ENCODE measurements at regions not wholly inside any gene's neighbourhood (a gene's known extent, or its start where the extent isn't known, plus 50 kb on each side); places are given as distances from the start of the nearest gene placed in this dataset.

GRCh38 chr3:178476886-178477285 is 59.4 kb upstream of the KCNMB2 start (continued):
- TF ChIP-seq PBX3 (CRISPR knock-in tag; IDR thresholded peaks at IDR 0.05; ENCODE audit: borderline replicate concordance) = no peak
- no peak for TF ChIP-seq JARID2 (CRISPR knock-in tag; IDR thresholded peaks at IDR 0.05; ENCODE audit: insufficient replicate concordance)
- TF ChIP-seq KLF13 (CRISPR knock-in tag; IDR thresholded peaks at IDR 0.05) = no peak
- TF ChIP-seq TFDP2 (CRISPR knock-in tag; IDR thresholded peaks at IDR 0.05) = no peak
- no peak for TF ChIP-seq GPN1 (CRISPR knock-in tag; IDR thresholded peaks at IDR 0.05; ENCODE audit: borderline replicate concordance)
- no peak for TF ChIP-seq ZNF672 (CRISPR knock-in tag; IDR thresholded peaks at IDR 0.05)
- TF ChIP-seq NR1H2 (CRISPR knock-in tag; IDR thresholded peaks at IDR 0.05; ENCODE audit: borderline replicate concordance, low read depth) = no peak
- TF ChIP-seq ZNF530 (CRISPR knock-in tag; IDR thresholded peaks at IDR 0.05; ENCODE audit: low read depth) = no peak
- no peak for TF ChIP-seq XBP1 (CRISPR knock-in tag; IDR thresholded peaks at IDR 0.05)

- ATAC-seq (no peak), FAIRE-seq (no peak), DNase-seq (ENCODE audit: low spot score) (no peak)
- BruUV-seq (replicated peaks) = no TSS peak
- no peak overlapping the region for H3K4me2 ChIP-seq (ENCODE audit: low read depth, low read length)
- no peaks in the 10 kb centered on the region for H4K20me1 ChIP-seq (ENCODE audit: insufficient read depth, low read length)
- H3K9me3 ChIP-seq (ENCODE audit: low read length) = no peaks in the 10 kb centered on the region
- H3K9ac ChIP-seq (ENCODE audit: insufficient read depth, low read depth, low read length) = no peak overlapping the region
- no peak overlapping the region for H2AFZ ChIP-seq (ENCODE audit: low read length)
- no peak overlapping the region for H3K4me3 ChIP-seq (replicated peaks in 1 of 3; ENCODE audit: insufficient read depth in 1 of 3, low read depth in 2 of 3, low read length in 3 of 3)
- WGBS (ENCODE audit: low lambda C conversion rate) = 0% methylated on average over 1 of the region's 1 CpG
- intact Hi-C loops (cut with micrococcal nuclease; ENCODE audit: unreplicated experiment) = no loop called here
- POLR2A ChIA-PET = no interaction called here
- no peaks in the 10 kb centered on the region for H3K79me2 ChIP-seq (ENCODE audit: insufficient read depth, low read length)
- H3K36me3 ChIP-seq (replicated peaks in 1 of 2; ENCODE audit: control insufficient read depth in 1 of 2, insufficient read depth in 2 of 2, low read length in 2 of 2) = no peaks in the 10 kb centered on the region
- no peak overlapping the region for H3K27ac ChIP-seq (ENCODE audit: extremely low read length, insufficient read depth, low read length)
- no peaks in the 10 kb centered on the region for H3K27me3 ChIP-seq (ENCODE audit: control insufficient read depth in 1 of 2, insufficient read depth in 2 of 2, low read length in 2 of 2)
- H3K4me1 ChIP-seq (ENCODE audit: insufficient read depth, low read length) = no peaks in the 10 kb centered on the region
- CTCF ChIA-PET (ENCODE audit: low intra/inter-chr PET ratio, low total read pairs) = no interaction called here
- in situ Hi-C loops (cut with HindIII; ENCODE audit: extremely low pct_ligation_motif_present, low pct_unique_long_range_greater_than_20kb) = no loop called here
- TF ChIP-seq ZBTB38 (CRISPR knock-in tag; IDR thresholded peaks at IDR 0.05) = no peak
Observed at GRCh38 chr3:178479446-178479845, 56.8 kb upstream of the KCNMB2 start.
